ENCODE measurements at regions not wholly inside any gene's neighbourhood (a gene's known extent, or its start where the extent isn't known, plus 50 kb on each side); places are given as distances from the start of the nearest gene placed in this dataset.

GRCh38 chr1:192862271-192862670 lies 53.4 kb downstream of the RGS2 start:
- intact Hi-C loops (cut with DNase I): no loop called here
- no peak for ATAC-seq
- TF ChIP-seq, protein P1, sequence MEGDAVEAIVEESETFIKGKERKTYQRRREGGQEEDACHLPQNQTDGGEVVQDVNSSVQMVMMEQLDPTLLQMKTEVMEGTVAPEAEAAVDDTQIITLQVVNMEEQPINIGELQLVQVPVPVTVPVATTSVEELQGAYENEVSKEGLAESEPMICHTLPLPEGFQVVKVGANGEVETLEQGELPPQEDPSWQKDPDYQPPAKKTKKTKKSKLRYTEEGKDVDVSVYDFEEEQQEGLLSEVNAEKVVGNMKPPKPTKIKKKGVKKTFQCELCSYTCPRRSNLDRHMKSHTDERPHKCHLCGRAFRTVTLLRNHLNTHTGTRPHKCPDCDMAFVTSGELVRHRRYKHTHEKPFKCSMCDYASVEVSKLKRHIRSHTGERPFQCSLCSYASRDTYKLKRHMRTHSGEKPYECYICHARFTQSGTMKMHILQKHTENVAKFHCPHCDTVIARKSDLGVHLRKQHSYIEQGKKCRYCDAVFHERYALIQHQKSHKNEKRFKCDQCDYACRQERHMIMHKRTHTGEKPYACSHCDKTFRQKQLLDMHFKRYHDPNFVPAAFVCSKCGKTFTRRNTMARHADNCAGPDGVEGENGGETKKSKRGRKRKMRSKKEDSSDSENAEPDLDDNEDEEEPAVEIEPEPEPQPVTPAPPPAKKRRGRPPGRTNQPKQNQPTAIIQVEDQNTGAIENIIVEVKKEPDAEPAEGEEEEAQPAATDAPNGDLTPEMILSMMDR (IDR thresholded peaks at IDR 0.05): no peak

GRCh38 chr1:192866241-192866868 lies 57.5 kb downstream of the RGS2 start:
- H3K4me1 ChIP-seq: no peaks in the 10 kb centered on the region
- H3K4me3 ChIP-seq: no peak overlapping the region
- H3K9me3 ChIP-seq: no peaks in the 10 kb centered on the region
- no peak for ATAC-seq
- intact Hi-C loops (cut with DNase I): no loop called here
- H3K27me3 ChIP-seq (ENCODE audit: low read depth): no peaks in the 10 kb centered on the region
- no peak overlapping the region for H3K27ac ChIP-seq
- H3K36me3 ChIP-seq: no peaks in the 10 kb centered on the region
- TF ChIP-seq, protein P1 (IDR thresholded peaks at IDR 0.05): no peak
- DNase-seq: no peak

More at GRCh38 chr1:192862271-192862670, 53.4 kb downstream of the RGS2 start:
- no peak overlapping the region for H3K27ac ChIP-seq
- H3K9me3 ChIP-seq: no peaks in the 10 kb centered on the region
- H3K36me3 ChIP-seq: no peaks in the 10 kb centered on the region
- no peak overlapping the region for H3K4me3 ChIP-seq
- no peak for DNase-seq
- no peaks in the 10 kb centered on the region for H3K27me3 ChIP-seq (ENCODE audit: low read depth)
- H3K4me1 ChIP-seq: no peaks in the 10 kb centered on the region

- Histone ChIP-seq H3K27ac (no peak overlapping the region), H3K4me3 (no peak overlapping the region), H3K4me1 (no peaks in the 10 kb centered on the region), H3K9me3 (no peaks in the 10 kb centered on the region), H3K36me3 (no peaks in the 10 kb centered on the region), H3K27me3 (ENCODE audit: low read depth) (no peaks in the 10 kb centered on the region)
- TF ChIP-seq, protein P1 (IDR thresholded peaks at IDR 0.05): no peak
- intact Hi-C loops (cut with DNase I): no loop called here
- ATAC-seq: no peak
- DNase-seq: no peak
These were observed 58.3 kb downstream of the RGS2 start for GRCh38 chr1:192867180-192867579.

DNA sequence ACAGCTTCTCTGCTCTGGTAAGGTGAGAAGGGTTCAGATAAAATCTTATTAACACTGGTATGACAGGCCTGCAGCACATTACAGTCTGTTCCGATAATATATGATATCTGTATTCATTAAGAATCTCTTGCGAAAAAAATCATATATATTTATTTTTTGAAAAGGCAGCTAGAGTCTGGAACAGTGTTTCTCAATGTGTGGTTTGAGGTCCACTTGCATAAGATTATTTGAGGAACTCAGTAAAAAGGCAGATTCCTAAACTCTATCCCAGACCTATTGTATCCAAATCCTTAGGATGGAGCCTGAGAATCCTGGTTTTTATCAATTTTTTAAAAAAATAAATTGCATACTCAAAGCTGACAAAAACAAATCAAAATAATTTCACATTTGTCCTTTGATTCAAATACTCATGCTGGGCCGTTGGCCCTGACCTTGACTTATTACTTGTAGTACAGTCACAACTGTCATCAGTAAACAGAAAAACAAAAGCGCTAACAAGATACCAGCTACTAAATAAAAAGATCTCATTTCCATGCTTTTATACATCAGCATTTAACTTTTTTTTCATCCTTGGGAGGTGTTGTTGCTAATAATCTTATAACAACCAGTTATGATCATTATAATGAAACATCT lies 60.6 kb downstream of the RGS2 start:
- Histone ChIP-seq H3K9me3 (no peaks in the 10 kb centered on the region), H3K36me3 (no peaks in the 10 kb centered on the region), H3K27me3 (ENCODE audit: low read depth) (no peaks in the 10 kb centered on the region), H3K4me1 (no peaks in the 10 kb centered on the region), H3K4me3 (no peak overlapping the region), H3K27ac (no peak overlapping the region)
- ATAC-seq (no peak), DNase-seq (no peak)
- intact Hi-C loops (cut with DNase I): no loop called here
- TF ChIP-seq, protein P1 (IDR thresholded peaks at IDR 0.05): no peak

- no peak overlapping the region for H3K27ac ChIP-seq
- H3K27me3 ChIP-seq (ENCODE audit: low read depth): no peaks in the 10 kb centered on the region
- no peaks in the 10 kb centered on the region for H3K36me3 ChIP-seq
- no peak overlapping the region for H3K4me3 ChIP-seq
- intact Hi-C loops (cut with DNase I): no loop called here
- no peaks in the 10 kb centered on the region for H3K9me3 ChIP-seq
- TF ChIP-seq, protein P1 (IDR thresholded peaks at IDR 0.05): no peak
- H3K4me1 ChIP-seq: no peaks in the 10 kb centered on the region
- no peak for ATAC-seq
- DNase-seq: no peak
These were observed 63.2 kb downstream of the RGS2 start for GRCh38 chr1:192872010-192872409.
